Endodermal cell (in vitro differentiated cells): ENCODE measurements at regions not wholly inside any gene's neighbourhood (a gene's known extent, or its start where the extent isn't known, plus 50 kb on each side); places are given as distances from the start of the nearest gene placed in this dataset.

Experiments
- DNase-seq: peaks from one replicate; pipeline ENCODE4 v3.0.0-alpha.2; 2017
- H3K27ac ChIP-seq: 2 replicates; pipeline ENCODE4 v1.5.1; 2013; ENCODE audit warnings: mild to moderate bottlenecking, low read depth, low read length, moderate library complexity
- H3K27me3 ChIP-seq: 2 replicates; pipeline ENCODE4 v1.6.1; 2013; ENCODE audit warnings: mild to moderate bottlenecking, low read length, moderate library complexity; ENCODE audit not compliant: insufficient read depth, control insufficient read depth, poor library complexity, severe bottlenecking
- H3K36me3 ChIP-seq: 2 replicates; pipeline ENCODE4 v1.7.0; 2013; ENCODE audit warnings: mild to moderate bottlenecking, low read length, moderate library complexity; ENCODE audit not compliant: control insufficient read depth, insufficient read depth
- H3K4me1 ChIP-seq: one replicate; pipeline ENCODE4 v1.7.0; 2013; ENCODE audit warnings: low read length; ENCODE audit not compliant: control insufficient read depth, insufficient read depth
- H3K4me3 ChIP-seq: 2 replicates; pipeline ENCODE4 v1.5.1; 2013; ENCODE audit warnings: mild to moderate bottlenecking, low read length, moderate library complexity
- H3K9ac ChIP-seq: 2 replicates; pipeline ENCODE4 v1.6.1; 2013; ENCODE audit warnings: mild to moderate bottlenecking, low read length, moderate library complexity; ENCODE audit not compliant: poor library complexity, severe bottlenecking; ENCODE audit errors: extremely low read depth
- H3K9me3 ChIP-seq: 2 replicates; pipeline ENCODE4 v1.6.1; 2013; ENCODE audit warnings: mild to moderate bottlenecking, low read length, moderate library complexity; ENCODE audit not compliant: control insufficient read depth
- H3K27ac Mint-ChIP-seq: 2 replicates; pipeline ENCODE4 v1.8.0; 2020; ENCODE audit warnings: mixed read lengths
- H3K27me3 Mint-ChIP-seq: 2 replicates; pipeline ENCODE4 v1.8.0; 2021; ENCODE audit warnings: mild to moderate bottlenecking, mixed read lengths; ENCODE audit not compliant: insufficient read depth
- H3K36me3 Mint-ChIP-seq: 2 replicates; pipeline ENCODE4 v1.8.0; 2020; ENCODE audit warnings: low read depth, mixed read lengths
- H3K4me1 Mint-ChIP-seq: 2 replicates; pipeline ENCODE4 v1.8.0; 2020; ENCODE audit warnings: mixed read lengths
- H3K4me3 Mint-ChIP-seq: 2 replicates; pipeline ENCODE4 v1.8.0; 2020; ENCODE audit warnings: mild to moderate bottlenecking, moderate library complexity, mixed read lengths
- H3K9me3 Mint-ChIP-seq: 2 replicates; pipeline ENCODE4 v1.8.0; 2020; ENCODE audit warnings: mild to moderate bottlenecking, mixed read lengths
- WGBS, 2 experiments: methylation state at CpG; one replicate each; pipeline versions ENCODE4 v1.1.5 to v1.1.7; 2013; ENCODE audit warnings: missing lambda C conversion rate in 2 of 2, mixed read lengths in 1 of 2; ENCODE audit not compliant: insufficient coverage in 1 of 2, insufficient read length in 1 of 2; 5-methylcytosine and 5-hydroxymethylcytosine counted together
- TF ChIP-seq, protein P1 (sequence below): fragments of 200-600 bp; sonication (generic); conservative IDR thresholded peaks from 2 replicates; pipeline ENCODE4 v1.5.0; 2021; ENCODE audit warnings: antibody characterized with exemption, mild to moderate bottlenecking

DNA sequence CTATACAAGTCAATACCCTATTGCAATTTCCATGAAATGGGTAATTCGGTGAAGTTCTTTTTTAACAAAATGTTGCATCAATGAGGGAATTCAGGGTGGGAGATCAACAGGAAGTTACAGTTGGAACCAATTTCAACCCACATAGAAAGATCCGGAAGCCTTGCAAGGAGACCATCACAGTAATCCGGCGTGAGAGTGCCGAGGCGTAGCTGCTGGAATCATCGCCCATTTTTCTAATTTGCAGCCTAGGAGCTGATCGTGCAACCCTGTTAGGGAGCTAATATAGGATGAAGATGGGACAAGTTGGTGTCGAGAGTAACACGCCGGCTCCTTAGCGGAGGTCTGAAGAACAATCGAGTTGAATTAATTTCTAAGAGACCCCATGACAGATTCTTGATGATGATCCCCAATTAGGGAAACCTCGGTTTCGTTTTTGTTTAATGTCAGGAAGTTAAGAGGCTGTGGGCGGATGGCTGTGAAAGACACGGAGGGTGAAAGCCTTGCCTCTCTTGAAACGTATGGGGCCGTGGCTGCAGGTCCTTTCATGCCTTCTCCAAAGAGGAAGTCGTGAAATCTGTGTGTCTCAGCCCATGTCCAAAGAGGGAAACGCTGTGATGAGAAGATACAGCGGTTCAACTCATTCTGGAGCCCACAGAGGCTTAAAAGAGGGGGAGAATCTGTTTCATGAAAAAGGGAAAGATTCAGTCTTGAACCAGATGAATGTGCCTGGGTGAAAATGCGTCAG is 51.2 kb upstream of the CARD11 start:
- H3K27ac Mint-ChIP-seq, result no peak overlapping the region
- WGBS, 2 experiments, result 86 to 88% methylated on average over 23 of the region's 23 CpGs

DNA sequence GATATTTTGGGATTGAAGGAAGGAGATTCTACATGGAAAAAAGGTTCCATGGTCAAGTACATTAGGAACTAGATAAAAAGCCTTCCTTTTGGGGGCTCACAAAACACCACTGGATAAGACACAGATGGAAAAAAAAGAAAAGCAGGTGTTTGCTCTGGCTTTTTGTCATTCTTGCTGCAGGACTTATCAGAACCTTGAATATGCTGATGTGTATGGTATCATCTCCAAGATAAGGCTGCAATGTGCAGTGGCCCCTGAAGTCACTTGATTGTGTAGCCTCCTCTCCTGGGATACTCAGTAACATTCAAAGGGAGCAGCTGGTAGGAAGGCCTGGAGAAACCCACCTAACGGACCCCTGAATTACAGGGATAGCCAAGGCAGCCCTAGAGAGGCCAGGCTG is 54.1 kb upstream of the CARD11 start:
- Histone ChIP-seq H3K36me3 (no peaks in the 10 kb centered on the region), H3K27ac (no peak overlapping the region), H3K4me3 (no peak overlapping the region), H3K4me1 (no peaks in the 10 kb centered on the region), H3K9ac (no peak overlapping the region), H3K27me3 (no peaks in the 10 kb centered on the region), H3K9me3 (no peaks in the 10 kb centered on the region)
- no peak for DNase-seq
- 90 to 100% methylated on average over 1 of the region's 1 CpG for WGBS, 2 experiments
- Mint-ChIP-seq H3K4me3 (no peak overlapping the region), H3K36me3 (no peaks in the 10 kb centered on the region), H3K9me3 (no peaks in the 10 kb centered on the region), H3K27ac (no peak overlapping the region), H3K4me1 (no peaks in the 10 kb centered on the region), H3K27me3 (no peaks in the 10 kb centered on the region)
- TF ChIP-seq, protein P1, sequence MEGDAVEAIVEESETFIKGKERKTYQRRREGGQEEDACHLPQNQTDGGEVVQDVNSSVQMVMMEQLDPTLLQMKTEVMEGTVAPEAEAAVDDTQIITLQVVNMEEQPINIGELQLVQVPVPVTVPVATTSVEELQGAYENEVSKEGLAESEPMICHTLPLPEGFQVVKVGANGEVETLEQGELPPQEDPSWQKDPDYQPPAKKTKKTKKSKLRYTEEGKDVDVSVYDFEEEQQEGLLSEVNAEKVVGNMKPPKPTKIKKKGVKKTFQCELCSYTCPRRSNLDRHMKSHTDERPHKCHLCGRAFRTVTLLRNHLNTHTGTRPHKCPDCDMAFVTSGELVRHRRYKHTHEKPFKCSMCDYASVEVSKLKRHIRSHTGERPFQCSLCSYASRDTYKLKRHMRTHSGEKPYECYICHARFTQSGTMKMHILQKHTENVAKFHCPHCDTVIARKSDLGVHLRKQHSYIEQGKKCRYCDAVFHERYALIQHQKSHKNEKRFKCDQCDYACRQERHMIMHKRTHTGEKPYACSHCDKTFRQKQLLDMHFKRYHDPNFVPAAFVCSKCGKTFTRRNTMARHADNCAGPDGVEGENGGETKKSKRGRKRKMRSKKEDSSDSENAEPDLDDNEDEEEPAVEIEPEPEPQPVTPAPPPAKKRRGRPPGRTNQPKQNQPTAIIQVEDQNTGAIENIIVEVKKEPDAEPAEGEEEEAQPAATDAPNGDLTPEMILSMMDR, result no peak

More for the DNA sequence above, 51.2 kb upstream of the CARD11 start:
- Histone ChIP-seq H3K36me3 (no peaks in the 10 kb centered on the region), H3K9me3 (no peaks in the 10 kb centered on the region), H3K4me1 (no peaks in the 10 kb centered on the region), H3K27me3 (no peaks in the 10 kb centered on the region), H3K9ac (no peak overlapping the region), H3K27ac (no peak overlapping the region), H3K4me3 (no peak overlapping the region)
- Mint-ChIP-seq H3K4me3 (no peak overlapping the region), H3K9me3 (no peaks in the 10 kb centered on the region), H3K36me3 (no peaks in the 10 kb centered on the region), H3K4me1 (no peaks in the 10 kb centered on the region), H3K27me3 (no peaks in the 10 kb centered on the region)
- DNase-seq, result no peak
- TF ChIP-seq, protein P1, result no peak

DNA sequence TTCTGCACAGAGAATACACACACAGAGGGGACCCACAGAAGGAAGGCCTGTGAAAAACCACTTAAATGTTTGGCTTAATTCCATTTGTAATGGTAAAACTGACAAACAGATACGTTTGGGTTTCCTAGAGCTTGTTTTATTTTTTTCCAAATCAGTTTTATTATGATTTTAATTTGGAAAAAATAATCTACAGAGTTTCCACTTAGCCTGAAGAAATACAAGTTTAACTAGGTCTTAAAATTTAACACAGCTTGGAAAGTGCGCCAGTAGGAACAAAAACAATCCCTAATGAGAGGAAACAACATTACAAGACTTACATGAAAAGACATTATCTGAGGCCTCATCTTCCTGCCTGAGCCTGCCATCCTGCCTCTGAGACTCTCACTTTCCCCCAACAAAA is 58.5 kb upstream of the CARD11 start:
- H3K9me3 Mint-ChIP-seq, result no peaks in the 10 kb centered on the region
- no peaks in the 10 kb centered on the region for H3K27me3 ChIP-seq
- H3K27ac Mint-ChIP-seq, result no peak overlapping the region
- no peaks in the 10 kb centered on the region for H3K4me1 ChIP-seq
- 100% methylated on average over 1 of the region's 2 CpGs; no CpG with 5 or more reads in 1 of the 2 experiments for WGBS, 2 experiments
- H3K9me3 ChIP-seq, result no peaks in the 10 kb centered on the region
- H3K9ac ChIP-seq, result no peak overlapping the region
- H3K36me3 Mint-ChIP-seq, result no peaks in the 10 kb centered on the region
- H3K4me3 Mint-ChIP-seq, result no peak overlapping the region
- TF ChIP-seq, protein P1, result no peak
- no peak for DNase-seq
- H3K36me3 ChIP-seq, result no peaks in the 10 kb centered on the region
- H3K4me1 Mint-ChIP-seq, result no peaks in the 10 kb centered on the region
- no peak overlapping the region for H3K4me3 ChIP-seq
- H3K27me3 Mint-ChIP-seq, result peaks cover 4% of the 10 kb centered on the region
- H3K27ac ChIP-seq, result no peak overlapping the region
